ENCODE measurements at regions not wholly inside any gene's neighbourhood (a gene's known extent, or its start where the extent isn't known, plus 50 kb on each side); places are given as distances from the start of the nearest gene placed in this dataset.

- H3K9me3 ChIP-seq (ENCODE audit: insufficient read depth, low read length, severe bottlenecking) = no peaks in the 10 kb centered on the region
- H3K9ac ChIP-seq (ENCODE audit: low read depth, low read length) = no peak overlapping the region
- no peaks in the 10 kb centered on the region for H3K79me2 ChIP-seq (ENCODE audit: insufficient read depth, low read length)
- H3K27ac ChIP-seq (ENCODE audit: low read length) = no peak overlapping the region
- no peaks in the 10 kb centered on the region for H4K20me1 ChIP-seq (ENCODE audit: insufficient read depth, low read length)
- H2AFZ ChIP-seq (ENCODE audit: low read depth, low read length) = no peak overlapping the region
- TF ChIP-seq, protein P1, sequence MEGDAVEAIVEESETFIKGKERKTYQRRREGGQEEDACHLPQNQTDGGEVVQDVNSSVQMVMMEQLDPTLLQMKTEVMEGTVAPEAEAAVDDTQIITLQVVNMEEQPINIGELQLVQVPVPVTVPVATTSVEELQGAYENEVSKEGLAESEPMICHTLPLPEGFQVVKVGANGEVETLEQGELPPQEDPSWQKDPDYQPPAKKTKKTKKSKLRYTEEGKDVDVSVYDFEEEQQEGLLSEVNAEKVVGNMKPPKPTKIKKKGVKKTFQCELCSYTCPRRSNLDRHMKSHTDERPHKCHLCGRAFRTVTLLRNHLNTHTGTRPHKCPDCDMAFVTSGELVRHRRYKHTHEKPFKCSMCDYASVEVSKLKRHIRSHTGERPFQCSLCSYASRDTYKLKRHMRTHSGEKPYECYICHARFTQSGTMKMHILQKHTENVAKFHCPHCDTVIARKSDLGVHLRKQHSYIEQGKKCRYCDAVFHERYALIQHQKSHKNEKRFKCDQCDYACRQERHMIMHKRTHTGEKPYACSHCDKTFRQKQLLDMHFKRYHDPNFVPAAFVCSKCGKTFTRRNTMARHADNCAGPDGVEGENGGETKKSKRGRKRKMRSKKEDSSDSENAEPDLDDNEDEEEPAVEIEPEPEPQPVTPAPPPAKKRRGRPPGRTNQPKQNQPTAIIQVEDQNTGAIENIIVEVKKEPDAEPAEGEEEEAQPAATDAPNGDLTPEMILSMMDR (IDR thresholded peaks at IDR 0.05; ENCODE audit: borderline replicate concordance, extremely low read depth, low read length, poor library complexity, severe bottlenecking) = no peak
- H3K4me3 ChIP-seq (ENCODE audit: low read depth in 1 of 2, low read length in 2 of 2) = no peak overlapping the region
- H3K36me3 ChIP-seq (ENCODE audit: insufficient read depth, low read length) = no peaks in the 10 kb centered on the region
- ATAC-seq (ENCODE audit: insufficient read depth, low read depth) (no peak), DNase-seq (no peak)
- H3K4me1 ChIP-seq (ENCODE audit: insufficient read depth, low read length) = no peaks in the 10 kb centered on the region
- H3K27me3 ChIP-seq (ENCODE audit: insufficient read depth, low read length, poor library complexity) = peaks cover 2% of the 10 kb centered on the region
- H3K4me2 ChIP-seq (ENCODE audit: insufficient read depth, low read length) = no peak overlapping the region
Measured at GRCh38 chr3:170695486-170696064, 109.7 kb upstream of the SLC7A14 start.

DNA sequence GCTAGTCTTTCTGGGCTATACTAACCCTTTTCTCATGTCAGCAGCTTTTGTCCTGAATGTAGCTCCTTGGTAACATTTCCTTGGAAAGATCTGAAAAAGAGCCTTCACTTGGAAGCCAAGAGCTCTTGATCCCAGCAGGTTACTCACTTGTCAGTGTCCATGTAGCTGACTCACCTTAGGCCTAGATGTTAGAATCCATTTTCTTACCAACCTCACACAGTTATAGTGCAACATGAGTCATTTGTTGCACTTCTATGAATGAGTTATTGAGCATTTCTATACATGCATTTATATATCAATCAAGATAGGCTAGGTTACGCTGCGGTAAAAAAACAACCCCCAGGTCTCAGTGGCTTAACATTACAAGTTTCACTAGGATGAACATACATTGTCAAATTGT lies 106.8 kb upstream of the SLC7A14 start:
- no peak for DNase-seq
- Histone ChIP-seq H2AFZ (ENCODE audit: low read depth, low read length) (no peak overlapping the region), H3K79me2 (ENCODE audit: insufficient read depth, low read length) (no peaks in the 10 kb centered on the region), H3K4me2 (ENCODE audit: insufficient read depth, low read length) (no peak overlapping the region), H4K20me1 (ENCODE audit: insufficient read depth, low read length) (no peaks in the 10 kb centered on the region), H3K27ac (ENCODE audit: low read length) (no peak overlapping the region), H3K9ac (ENCODE audit: low read depth, low read length) (no peak overlapping the region), H3K4me1 (ENCODE audit: insufficient read depth, low read length) (no peaks in the 10 kb centered on the region), H3K27me3 (ENCODE audit: insufficient read depth, low read length, poor library complexity) (no peaks in the 10 kb centered on the region), H3K9me3 (ENCODE audit: insufficient read depth, low read length, severe bottlenecking) (no peaks in the 10 kb centered on the region), H3K4me3 (ENCODE audit: low read depth in 1 of 2, low read length in 2 of 2) (no peak overlapping the region), H3K36me3 (ENCODE audit: insufficient read depth, low read length) (no peaks in the 10 kb centered on the region)
- no peak for ATAC-seq (ENCODE audit: insufficient read depth, low read depth)
- TF ChIP-seq EZH2 (IDR thresholded peaks at IDR 0.05; ENCODE audit: borderline replicate concordance, low read depth, low read length, severe bottlenecking) = no peak
- TF ChIP-seq, protein P1 (IDR thresholded peaks at IDR 0.05; ENCODE audit: borderline replicate concordance, extremely low read depth, low read length, poor library complexity, severe bottlenecking) = no peak

- Histone ChIP-seq H3K27ac (ENCODE audit: low read length) (no peak overlapping the region), H3K9me3 (ENCODE audit: insufficient read depth, low read length, severe bottlenecking) (no peaks in the 10 kb centered on the region), H4K20me1 (ENCODE audit: insufficient read depth, low read length) (no peaks in the 10 kb centered on the region), H3K4me3 (ENCODE audit: low read depth in 1 of 2, low read length in 2 of 2) (no peak overlapping the region), H3K79me2 (ENCODE audit: insufficient read depth, low read length) (no peaks in the 10 kb centered on the region), H2AFZ (ENCODE audit: low read depth, low read length) (no peak overlapping the region), H3K27me3 (ENCODE audit: insufficient read depth, low read length, poor library complexity) (no peaks in the 10 kb centered on the region), H3K4me1 (ENCODE audit: insufficient read depth, low read length) (no peaks in the 10 kb centered on the region), H3K36me3 (ENCODE audit: insufficient read depth, low read length) (no peaks in the 10 kb centered on the region), H3K9ac (ENCODE audit: low read depth, low read length) (no peak overlapping the region), H3K4me2 (ENCODE audit: insufficient read depth, low read length) (no peak overlapping the region)
- TF ChIP-seq, protein P1 (IDR thresholded peaks at IDR 0.05; ENCODE audit: borderline replicate concordance, extremely low read depth, low read length, poor library complexity, severe bottlenecking) = no peak
- no peak for TF ChIP-seq EZH2 (IDR thresholded peaks at IDR 0.05; ENCODE audit: borderline replicate concordance, low read depth, low read length, severe bottlenecking)
- DNase-seq = no peak
- peak; percentile 17; the same call in 1 of the 3 replicates for ATAC-seq (ENCODE audit: insufficient read depth, low read depth)
Measured at GRCh38 chr3:170690661-170690981, 104.7 kb upstream of the SLC7A14 start.

All from DND-41 (cell line).